BE2C (cell line): ENCODE measurements at regions not wholly inside any gene's neighbourhood (a gene's known extent, or its start where the extent isn't known, plus 50 kb on each side); places are given as distances from the start of the nearest gene placed in this dataset.
"Not testable (repeated sequence)": the region's sequence is repeated elsewhere in the genome, so short reads cannot be mapped to it uniquely, and the experiment has no call there.

Source experiments
- DNase-seq: peaks from one replicate; pipeline ENCODE4 v3.0.0-alpha.2; 2020
- H3K27me3 ChIP-seq: fragments of 250-450 bp; sonication (Bioruptor Pico); 2 replicates; pipeline ENCODE4 v1.5.1; 2020; ENCODE audit warnings: mild to moderate bottlenecking
- H3K36me3 ChIP-seq: fragments of 250-450 bp; sonication (Bioruptor Pico); 2 replicates; pipeline ENCODE4 v1.5.1; 2020; ENCODE audit warnings: mild to moderate bottlenecking
- H3K4me1 ChIP-seq: fragments of 250-450 bp; sonication (Bioruptor Pico); 2 replicates; pipeline ENCODE4 v1.5.1; 2020
- H3K4me3 ChIP-seq: 2 replicates; pipeline ENCODE4 v1.5.1; 2011; ENCODE audit warnings: low read depth, low read length
- H3K9me3 ChIP-seq: fragments of 250-450 bp; sonication (Bioruptor Pico); 2 replicates; pipeline ENCODE4 v1.5.1; 2020
- TF ChIP-seq, protein P1 (sequence below): IDR thresholded peaks from 2 replicates; pipeline ENCODE4 v1.5.1; 2012; ENCODE audit warnings: mild to moderate bottlenecking, low read depth, low read length

DNA sequence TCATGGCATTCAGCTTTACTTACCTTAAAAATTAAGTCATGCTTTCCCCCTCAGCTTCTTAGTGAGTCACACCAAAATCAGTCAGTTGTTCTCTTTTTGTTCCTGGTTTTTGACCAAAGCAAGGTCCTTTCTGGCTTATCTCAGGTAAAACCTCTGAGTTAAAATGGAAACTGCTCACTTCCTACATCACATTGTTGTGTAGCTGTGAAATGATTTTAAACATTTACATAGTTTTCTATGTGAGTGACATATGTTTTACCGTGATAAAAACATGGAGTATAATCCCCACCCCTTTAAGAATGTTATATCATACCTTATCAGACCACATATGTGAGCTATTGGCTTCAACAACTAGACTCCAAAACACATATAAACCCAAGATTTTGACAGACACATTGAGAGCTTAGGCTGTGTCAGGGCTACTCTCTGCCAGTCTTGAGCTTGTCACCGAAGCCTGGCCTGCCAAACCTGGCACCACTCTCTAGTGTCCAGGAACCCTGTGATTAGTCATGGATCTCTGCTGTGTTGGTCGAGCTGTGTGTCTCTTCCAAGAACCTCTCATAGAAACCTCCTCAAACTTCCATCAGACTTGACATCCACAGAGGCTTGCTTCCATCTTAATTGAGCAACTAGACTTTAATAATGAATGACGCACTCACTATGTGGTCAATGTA, 113.7 kb upstream of the FOXN2 start:
- no peaks in the 10 kb centered on the region for H3K9me3 ChIP-seq

DNA sequence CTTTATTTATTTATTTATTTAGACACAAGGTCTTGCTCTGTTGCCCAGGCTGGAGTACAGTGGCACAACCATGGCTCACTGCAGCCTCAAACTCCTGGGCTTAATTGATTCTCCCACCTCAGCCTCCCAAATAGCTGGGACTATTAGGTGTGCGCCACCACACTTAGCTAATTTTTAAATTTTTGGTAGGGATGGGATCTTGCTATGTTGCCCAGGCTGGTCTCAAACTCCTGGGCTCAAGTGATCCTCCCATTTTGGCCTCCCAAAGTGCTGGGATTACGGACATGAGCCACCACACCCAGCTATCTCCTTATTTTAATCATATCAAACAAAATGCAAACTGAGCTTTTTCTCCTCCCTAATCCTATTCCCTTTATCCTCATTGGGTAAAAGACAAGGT, 113.0 kb upstream of the FOXN2 start:
- not testable (repeated sequence) for DNase-seq

More for the DNA sequence above, 113.7 kb upstream of the FOXN2 start:
- no peak overlapping the region for H3K4me3 ChIP-seq
- H3K36me3 ChIP-seq: no peaks in the 10 kb centered on the region
- TF ChIP-seq, protein P1, sequence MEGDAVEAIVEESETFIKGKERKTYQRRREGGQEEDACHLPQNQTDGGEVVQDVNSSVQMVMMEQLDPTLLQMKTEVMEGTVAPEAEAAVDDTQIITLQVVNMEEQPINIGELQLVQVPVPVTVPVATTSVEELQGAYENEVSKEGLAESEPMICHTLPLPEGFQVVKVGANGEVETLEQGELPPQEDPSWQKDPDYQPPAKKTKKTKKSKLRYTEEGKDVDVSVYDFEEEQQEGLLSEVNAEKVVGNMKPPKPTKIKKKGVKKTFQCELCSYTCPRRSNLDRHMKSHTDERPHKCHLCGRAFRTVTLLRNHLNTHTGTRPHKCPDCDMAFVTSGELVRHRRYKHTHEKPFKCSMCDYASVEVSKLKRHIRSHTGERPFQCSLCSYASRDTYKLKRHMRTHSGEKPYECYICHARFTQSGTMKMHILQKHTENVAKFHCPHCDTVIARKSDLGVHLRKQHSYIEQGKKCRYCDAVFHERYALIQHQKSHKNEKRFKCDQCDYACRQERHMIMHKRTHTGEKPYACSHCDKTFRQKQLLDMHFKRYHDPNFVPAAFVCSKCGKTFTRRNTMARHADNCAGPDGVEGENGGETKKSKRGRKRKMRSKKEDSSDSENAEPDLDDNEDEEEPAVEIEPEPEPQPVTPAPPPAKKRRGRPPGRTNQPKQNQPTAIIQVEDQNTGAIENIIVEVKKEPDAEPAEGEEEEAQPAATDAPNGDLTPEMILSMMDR: no peak
- no peaks in the 10 kb centered on the region for H3K4me1 ChIP-seq
- no peaks in the 10 kb centered on the region for H3K27me3 ChIP-seq
- DNase-seq: no peak

DNA sequence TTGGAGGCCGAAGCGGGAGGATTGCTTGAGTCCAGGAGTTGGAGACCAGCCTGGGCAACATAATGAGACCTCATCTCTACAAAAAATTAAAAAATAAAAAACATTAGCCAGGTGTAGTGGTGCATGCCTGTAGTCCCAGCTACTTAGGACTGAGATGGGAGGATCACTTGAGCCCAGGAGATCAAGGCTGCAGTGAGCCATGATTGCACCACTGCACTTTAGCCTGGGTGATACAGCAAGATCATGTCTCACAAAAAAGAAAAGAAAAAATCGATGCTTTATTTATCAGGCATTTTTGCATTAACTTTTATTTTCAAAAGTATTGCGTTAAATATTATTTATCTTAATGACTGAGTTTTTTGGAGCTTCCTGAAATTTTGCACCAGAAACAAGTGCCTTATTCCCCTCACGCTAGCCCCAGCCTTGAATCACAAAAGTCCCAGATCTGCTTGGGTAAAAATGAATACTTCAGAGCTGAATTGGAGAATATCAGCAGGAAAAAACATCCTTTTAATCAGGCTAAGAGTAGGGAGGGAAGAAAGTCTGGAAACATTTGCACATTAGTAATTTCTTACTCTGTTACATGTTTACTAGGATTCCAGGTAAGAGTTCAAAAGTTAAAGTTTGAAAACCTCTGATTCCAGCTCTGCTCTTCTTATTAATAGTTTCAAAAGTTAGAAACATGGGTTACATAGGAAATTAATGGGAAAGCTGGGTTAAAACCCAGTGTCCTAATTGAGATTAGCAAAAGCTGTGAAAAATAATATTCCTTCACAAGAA, 111.4 kb upstream of the FOXN2 start:
- TF ChIP-seq, protein P1: no peak
- no peak overlapping the region for H3K4me3 ChIP-seq
- H3K27me3 ChIP-seq: no peaks in the 10 kb centered on the region
- H3K9me3 ChIP-seq: no peaks in the 10 kb centered on the region
- no peaks in the 10 kb centered on the region for H3K4me1 ChIP-seq
- no peaks in the 10 kb centered on the region for H3K36me3 ChIP-seq
- DNase-seq: no peak

More for the DNA sequence above, 113.0 kb upstream of the FOXN2 start:
- not testable (repeated sequence) for H3K27me3 ChIP-seq, H3K36me3 ChIP-seq, H3K9me3 ChIP-seq, H3K4me3 ChIP-seq, H3K4me1 ChIP-seq

DNA sequence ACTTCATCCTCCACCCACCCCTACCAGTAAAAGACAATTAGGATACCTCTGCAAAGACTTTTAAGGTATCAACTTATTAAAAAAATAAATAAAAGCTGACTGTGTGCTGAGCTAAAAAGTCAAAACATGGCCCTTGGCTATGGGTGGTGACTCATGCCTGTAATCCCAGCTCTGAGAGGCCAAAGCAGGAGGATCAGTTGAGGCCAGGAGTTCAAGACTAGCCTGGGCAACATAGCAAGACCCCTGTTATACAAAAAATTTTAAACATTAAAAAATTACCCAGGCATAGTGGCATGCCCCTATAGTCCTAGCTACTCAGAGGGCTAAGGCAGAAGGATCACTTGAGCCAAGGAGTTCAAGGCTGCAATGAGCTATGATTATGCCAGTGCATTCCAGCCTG, 110.8 kb upstream of the FOXN2 start:
- Histone ChIP-seq H3K36me3 (no peaks in the 10 kb centered on the region), H3K27me3 (no peaks in the 10 kb centered on the region), H3K4me3 (no peak overlapping the region), H3K4me1 (no peaks in the 10 kb centered on the region), H3K9me3 (no peaks in the 10 kb centered on the region)
- TF ChIP-seq, protein P1: no peak
- no peak for DNase-seq

DNA sequence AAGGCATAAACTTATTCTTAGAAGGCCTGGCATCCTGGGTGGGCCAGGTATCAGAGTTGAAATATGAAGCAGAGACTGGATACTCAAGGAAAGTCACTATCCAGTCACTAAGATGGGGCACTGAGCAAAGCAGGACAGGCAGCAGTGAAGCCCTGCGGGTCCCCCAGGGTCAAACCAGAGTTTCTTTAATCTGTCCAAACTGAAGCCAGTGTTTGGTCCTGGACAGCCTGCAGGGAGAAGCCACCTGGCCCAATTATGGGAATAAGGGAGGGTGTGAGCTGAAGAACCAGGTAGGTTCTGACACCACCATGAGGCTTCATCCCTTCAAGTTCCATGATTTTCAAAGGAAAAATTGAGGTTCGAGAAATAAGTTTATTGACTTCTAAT, 109.7 kb upstream of the FOXN2 start:
- TF ChIP-seq, protein P1: no peak
- no peaks in the 10 kb centered on the region for H3K4me1 ChIP-seq
- H3K4me3 ChIP-seq: no peak overlapping the region

DNA sequence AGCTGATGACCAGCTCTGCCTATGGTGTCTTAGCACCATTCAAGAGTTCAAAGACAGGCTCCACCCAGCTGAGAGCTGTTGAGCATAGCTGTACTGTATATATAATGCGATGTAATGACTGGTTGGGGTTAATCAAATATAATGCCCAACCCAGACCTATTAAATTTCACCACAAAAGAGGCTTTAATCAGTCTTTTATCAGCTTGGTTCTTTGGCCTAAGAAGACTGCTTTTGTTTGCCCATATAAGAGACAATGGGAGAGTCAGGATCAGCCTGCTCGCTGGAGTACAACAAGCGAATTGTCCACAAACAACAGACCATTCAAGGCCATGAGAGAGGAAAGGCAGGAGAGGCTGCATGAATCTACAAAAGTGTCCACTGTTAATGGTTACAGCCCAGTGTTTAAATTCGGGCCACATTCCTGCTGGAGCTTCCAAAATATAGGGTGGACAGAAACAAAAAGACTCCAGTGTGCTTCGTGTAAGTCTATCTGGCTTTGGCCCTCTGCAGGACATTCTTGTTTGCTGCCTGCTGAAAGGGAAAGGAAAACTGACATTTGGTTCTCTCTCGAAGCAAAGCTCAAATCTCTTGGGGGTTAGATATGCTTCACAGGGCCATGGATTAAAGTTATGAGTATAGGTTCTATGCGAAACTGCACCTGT, 109.2 kb upstream of the FOXN2 start:
- H3K9me3 ChIP-seq: no peaks in the 10 kb centered on the region
- TF ChIP-seq, protein P1: no peak
- DNase-seq: no peak
- H3K27me3 ChIP-seq: no peaks in the 10 kb centered on the region
- H3K4me3 ChIP-seq: no peak overlapping the region
- H3K4me1 ChIP-seq: no peaks in the 10 kb centered on the region
- H3K36me3 ChIP-seq: no peaks in the 10 kb centered on the region

More for the DNA sequence above, 109.7 kb upstream of the FOXN2 start:
- DNase-seq: no peak
- Histone ChIP-seq H3K9me3 (no peaks in the 10 kb centered on the region), H3K36me3 (no peaks in the 10 kb centered on the region), H3K27me3 (no peaks in the 10 kb centered on the region)

DNA sequence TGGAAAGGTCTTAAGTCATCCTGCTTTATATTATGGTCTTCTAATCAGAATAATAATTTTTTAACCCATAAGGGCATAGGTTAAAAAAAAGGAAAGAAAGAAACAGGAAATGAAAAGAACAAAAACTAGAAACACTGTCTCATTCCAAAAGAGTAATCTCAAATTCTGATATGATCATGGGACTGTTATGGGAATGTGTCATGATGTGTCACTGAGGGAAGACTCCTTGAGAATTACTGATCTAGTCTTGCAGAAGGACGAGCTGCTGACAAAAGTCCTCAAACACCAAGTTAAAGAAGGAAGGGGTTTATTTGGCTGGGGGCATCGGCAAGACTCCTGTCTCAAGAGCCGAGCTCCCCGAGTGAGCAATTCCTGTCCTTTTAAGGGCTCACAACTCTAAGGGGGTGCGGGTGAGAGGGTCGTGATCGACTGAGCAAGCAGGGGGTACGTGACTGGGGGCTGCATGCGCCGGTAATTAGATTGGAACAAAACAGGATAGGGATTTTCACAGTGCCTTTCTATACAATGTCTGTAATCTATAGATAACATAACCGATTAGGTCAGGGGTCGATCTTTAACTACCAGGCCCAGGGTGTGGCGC, 108.3 kb upstream of the FOXN2 start:
- not testable (repeated sequence) for H3K4me1 ChIP-seq, DNase-seq, H3K36me3 ChIP-seq, H3K27me3 ChIP-seq, H3K9me3 ChIP-seq, H3K4me3 ChIP-seq
